ENCODE measurements at regions not wholly inside any gene's neighbourhood (a gene's known extent, or its start where the extent isn't known, plus 50 kb on each side); places are given as distances from the start of the nearest gene placed in this dataset.

DNA sequence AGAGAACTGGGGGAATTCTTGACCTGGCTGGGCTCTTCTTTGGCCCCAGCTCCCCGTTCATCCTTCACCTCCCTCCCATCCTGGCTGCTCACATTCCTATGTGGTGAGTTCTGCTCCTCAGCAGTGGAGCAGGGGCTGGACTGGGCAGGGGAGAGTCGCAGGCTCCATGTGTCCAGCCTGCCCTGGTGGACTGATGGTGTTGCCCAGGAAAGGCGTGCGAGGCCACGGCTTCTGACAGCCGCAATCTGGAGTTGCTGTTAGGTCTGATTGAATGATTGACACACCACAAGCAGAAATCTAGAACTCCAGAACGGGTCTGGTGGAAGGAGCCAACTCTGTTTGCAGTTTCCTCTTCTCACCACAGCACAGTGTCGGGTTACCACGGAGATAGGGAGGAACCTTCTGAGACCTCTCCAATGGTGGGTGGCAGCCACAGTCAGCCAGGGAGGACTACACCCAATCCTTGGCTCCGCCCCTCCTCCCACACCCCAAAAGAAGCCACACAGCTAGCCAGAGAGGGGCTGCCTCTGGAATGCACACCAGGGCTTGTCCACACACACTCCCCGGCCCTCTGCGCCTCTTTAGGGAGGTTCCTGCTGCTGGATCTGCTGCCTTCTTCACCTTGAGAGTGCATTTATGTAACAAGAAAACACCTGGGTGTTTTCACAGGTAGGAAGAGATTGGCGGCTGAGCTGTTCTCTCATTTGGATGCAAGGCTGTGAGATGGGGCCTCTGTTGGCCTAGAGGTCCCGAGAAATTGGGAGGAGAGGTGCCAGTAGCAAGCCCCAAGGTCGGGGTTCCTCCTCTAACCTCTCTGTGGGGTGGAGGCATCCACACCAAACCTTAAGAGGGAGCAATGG, 56.4 kb upstream of the CD44 start:
- intact Hi-C loops (cut with DNase I; ENCODE audit: low total_unique reads), result no loop called here

DNA sequence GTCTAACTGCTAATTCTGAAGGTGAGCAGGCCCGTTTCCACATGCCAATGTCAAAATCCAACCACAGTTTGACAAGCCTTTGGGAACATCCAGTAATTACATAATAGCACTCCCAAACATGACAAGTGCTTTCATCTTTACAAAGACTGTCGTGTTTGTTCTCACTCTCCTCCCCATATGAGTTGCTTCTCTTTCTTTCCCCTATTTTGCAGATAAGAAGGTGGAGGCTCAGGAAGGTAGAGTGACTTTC, 55.9 kb upstream of the CD44 start:
- Histone ChIP-seq H3K4me1 (peaks cover 10 to 49% (median 37%) of the 10 kb centered on the region in 4 donors), H3K27me3 (no peaks in the 10 kb centered on the region), H3K9me3 (no peaks in the 10 kb centered on the region), H3K27ac (peak overlapping the region in 4 of 5 donors; percentile 60 to 67 (median 62)), H3K36me3 (no peaks in the 10 kb centered on the region), H3K4me3 (no peak overlapping the region)
- DNase-seq, result no peak
- no peak for TF ChIP-seq EP300 (IDR thresholded peaks at IDR 0.05)
- TF ChIP-seq CTCF (IDR thresholded peaks at IDR 0.05), result no peak
- no peak for TF ChIP-seq POLR2A (IDR thresholded peaks at IDR 0.05)
- TF ChIP-seq POLR2AphosphoS5 (IDR thresholded peaks at IDR 0.05), result no peak
- intact Hi-C loops (cut with DNase I; ENCODE audit: low total_unique reads), result no loop called here
- WGBS, 5 donors, result 33 to 77% (median 74%) methylated on average over 2 of the region's 2 CpGs

More for the DNA sequence above, 56.4 kb upstream of the CD44 start:
- no peak overlapping the region for H3K4me3 ChIP-seq
- peaks cover 10 to 44% (median 32%) of the 10 kb centered on the region in 4 donors for H3K4me1 ChIP-seq
- WGBS, 5 donors, result 36 to 49% (median 46%) methylated on average over 14 to 15 of the region's 15 CpGs
- TF ChIP-seq CTCF (IDR thresholded peaks at IDR 0.05), result no peak
- no peak for TF ChIP-seq EP300 (IDR thresholded peaks at IDR 0.05)
- no peak for TF ChIP-seq POLR2AphosphoS5 (IDR thresholded peaks at IDR 0.05)
- TF ChIP-seq POLR2A (IDR thresholded peaks at IDR 0.05), result no peak
- H3K27me3 ChIP-seq, result no peaks in the 10 kb centered on the region
- peak; percentile 51 to 88 for DNase-seq
- H3K27ac ChIP-seq, result peak overlapping the region; percentile 0 to 67 (median 61)
- no peaks in the 10 kb centered on the region for H3K36me3 ChIP-seq
- no peaks in the 10 kb centered on the region for H3K9me3 ChIP-seq

- no peak for TF ChIP-seq CTCF (IDR thresholded peaks at IDR 0.05)
- TF ChIP-seq POLR2AphosphoS5 (IDR thresholded peaks at IDR 0.05), result peak; percentile 9 to 67 (median 33)
- H3K4me3 ChIP-seq, result no peak overlapping the region
- DNase-seq, result peak; percentile 40 to 94
- H3K27ac ChIP-seq, result peak overlapping the region in 4 of 5 donors; percentile 60 to 67 (median 62)
- intact Hi-C loops (cut with DNase I; ENCODE audit: low total_unique reads), result no loop called here
- H3K9me3 ChIP-seq, result no peaks in the 10 kb centered on the region
- WGBS, 5 donors, result 43 to 80% (median 55%) methylated on average over 11 of the region's 11 CpGs
- H3K27me3 ChIP-seq, result no peaks in the 10 kb centered on the region
- H3K36me3 ChIP-seq, result no peaks in the 10 kb centered on the region
- peaks cover 10 to 54% (median 42%) of the 10 kb centered on the region in 4 donors for H3K4me1 ChIP-seq
Measured at GRCh38 chr11:35083431-35084238, 55.3 kb upstream of the CD44 start.

- Histone ChIP-seq H3K4me1 (peaks cover 10 to 55% (median 42%) of the 10 kb centered on the region in 4 donors), H3K4me3 (no peak overlapping the region), H3K9me3 (no peaks in the 10 kb centered on the region), H3K27me3 (no peaks in the 10 kb centered on the region), H3K36me3 (no peaks in the 10 kb centered on the region), H3K27ac (peak overlapping the region in 2 of 5 donors; percentile 61 to 67)
- no peak for TF ChIP-seq POLR2AphosphoS5 (IDR thresholded peaks at IDR 0.05)
- TF ChIP-seq POLR2A (IDR thresholded peaks at IDR 0.05), result no peak
- no peak for TF ChIP-seq CTCF (IDR thresholded peaks at IDR 0.05)
- no peak for TF ChIP-seq EP300 (IDR thresholded peaks at IDR 0.05)
- no peak for DNase-seq
- 82 to 99% (median 96%) methylated on average over 3 of the region's 3 CpGs for WGBS, 5 donors
- intact Hi-C loops (cut with DNase I; ENCODE audit: low total_unique reads), result no loop called here
Measured at GRCh38 chr11:35084817-35085440, 54.0 kb upstream of the CD44 start.

Measured in stomach (tissue), 8 donors.